Muscle layer of colon (tissue), 2 donors: ENCODE measurements at regions not wholly inside any gene's neighbourhood (a gene's known extent, or its start where the extent isn't known, plus 50 kb on each side); places are given as distances from the start of the nearest gene placed in this dataset.

ENCODE experiments used
- H3K27ac ChIP-seq: one replicate; pipeline ENCODE4 v1.7.0; 2013; ENCODE audit warnings: low read depth, mild to moderate bottlenecking, low read length, moderate library complexity
- H3K27me3 ChIP-seq, 2 donors: one replicate each; pipeline ENCODE4 v1.7.0; 2013; ENCODE audit warnings: low read length in 2 of 2, mild to moderate bottlenecking in 2 of 2; ENCODE audit not compliant: insufficient read depth in 2 of 2, control insufficient read depth in 1 of 2
- H3K36me3 ChIP-seq: one replicate; pipeline ENCODE4 v1.7.0; 2013; ENCODE audit warnings: mild to moderate bottlenecking, low read length; ENCODE audit not compliant: insufficient read depth
- H3K4me1 ChIP-seq: one replicate; pipeline ENCODE4 v1.7.0; 2013; ENCODE audit warnings: mild to moderate bottlenecking, low read length; ENCODE audit not compliant: insufficient read depth
- H3K4me3 ChIP-seq, 2 donors: one replicate each; pipeline ENCODE4 v1.7.0; 2013; ENCODE audit warnings: low read length in 2 of 2, low read depth in 1 of 2, mild to moderate bottlenecking in 1 of 2, moderate library complexity in 1 of 2
- H3K9ac ChIP-seq: one replicate; pipeline ENCODE4 v1.7.0; 2013; ENCODE audit warnings: low read length
- H3K9me3 ChIP-seq: one replicate; pipeline ENCODE4 v1.7.0; 2013; ENCODE audit warnings: mild to moderate bottlenecking, low read length
- donor health status: abdominal sarcoma.
- donor health status: Adenocarcinoma of cecum.

DNA sequence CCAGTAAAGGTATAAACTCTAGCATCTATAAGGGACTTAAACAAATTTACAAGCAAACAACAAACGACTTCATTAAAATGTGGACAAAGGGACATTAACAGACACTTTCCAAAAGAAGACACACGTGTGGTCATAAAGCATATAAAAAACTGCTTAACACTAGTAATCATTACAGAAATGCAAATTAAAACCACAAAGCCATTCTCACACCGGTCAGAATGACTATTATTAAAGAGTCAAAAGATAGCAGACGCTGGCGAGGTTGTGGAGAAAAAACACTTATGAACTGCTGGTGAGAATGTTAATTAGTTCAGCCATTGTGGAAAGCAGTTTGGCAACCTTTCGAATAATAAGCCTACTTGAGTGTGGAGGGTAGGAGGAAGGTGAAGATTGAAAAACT lies 217.1 kb upstream of the DLGAP1 start:
- Histone ChIP-seq H3K4me1 (no peaks in the 10 kb centered on the region), H3K9me3 (peaks cover 4% of the 10 kb centered on the region), H3K4me3 (no peak overlapping the region), H3K36me3 (no peaks in the 10 kb centered on the region), H3K27me3 (no peaks in the 10 kb centered on the region), H3K9ac (no peak overlapping the region), H3K27ac (no peak overlapping the region)

GRCh38 chr18:4658804-4659203 lies 203.7 kb upstream of the DLGAP1 start:
- Histone ChIP-seq H3K27ac (no peak overlapping the region), H3K27me3 (no peaks in the 10 kb centered on the region), H3K4me1 (no peaks in the 10 kb centered on the region), H3K9me3 (no peaks in the 10 kb centered on the region), H3K4me3 (no peak overlapping the region), H3K36me3 (no peaks in the 10 kb centered on the region), H3K9ac (no peak overlapping the region)

DNA sequence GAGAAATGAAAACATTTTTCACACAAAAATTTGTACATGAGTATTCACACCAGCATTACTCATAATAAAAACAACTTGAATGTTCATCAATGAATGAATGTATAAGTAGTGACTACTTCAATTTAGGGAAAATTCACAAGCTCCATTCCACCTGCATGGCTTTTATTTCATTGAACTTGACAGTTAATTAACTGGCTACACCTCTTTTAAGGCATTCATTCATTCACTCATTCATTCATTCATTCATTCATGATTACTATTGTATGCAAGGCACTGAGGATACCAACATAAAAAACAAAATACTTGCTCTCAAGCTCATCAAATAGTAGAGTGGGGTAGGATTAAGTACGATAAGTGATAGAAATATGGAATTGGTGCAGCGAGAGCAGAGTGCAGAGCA lies 198.3 kb upstream of the DLGAP1 start:
- Histone ChIP-seq H3K27me3 (no peaks in the 10 kb centered on the region), H3K9ac (no peak overlapping the region), H3K9me3 (no peaks in the 10 kb centered on the region), H3K4me1 (no peaks in the 10 kb centered on the region), H3K27ac (no peak overlapping the region), H3K4me3 (no peak overlapping the region), H3K36me3 (no peaks in the 10 kb centered on the region)

- H3K27me3 ChIP-seq, result no peaks in the 10 kb centered on the region
- H3K27ac ChIP-seq, result no peak overlapping the region
- no peak overlapping the region for H3K4me3 ChIP-seq
- no peaks in the 10 kb centered on the region for H3K36me3 ChIP-seq
- no peaks in the 10 kb centered on the region for H3K4me1 ChIP-seq
- H3K9me3 ChIP-seq, result no peaks in the 10 kb centered on the region
- H3K9ac ChIP-seq, result no peak overlapping the region
These were observed 186.8 kb upstream of the DLGAP1 start for GRCh38 chr18:4641771-4642368.

DNA sequence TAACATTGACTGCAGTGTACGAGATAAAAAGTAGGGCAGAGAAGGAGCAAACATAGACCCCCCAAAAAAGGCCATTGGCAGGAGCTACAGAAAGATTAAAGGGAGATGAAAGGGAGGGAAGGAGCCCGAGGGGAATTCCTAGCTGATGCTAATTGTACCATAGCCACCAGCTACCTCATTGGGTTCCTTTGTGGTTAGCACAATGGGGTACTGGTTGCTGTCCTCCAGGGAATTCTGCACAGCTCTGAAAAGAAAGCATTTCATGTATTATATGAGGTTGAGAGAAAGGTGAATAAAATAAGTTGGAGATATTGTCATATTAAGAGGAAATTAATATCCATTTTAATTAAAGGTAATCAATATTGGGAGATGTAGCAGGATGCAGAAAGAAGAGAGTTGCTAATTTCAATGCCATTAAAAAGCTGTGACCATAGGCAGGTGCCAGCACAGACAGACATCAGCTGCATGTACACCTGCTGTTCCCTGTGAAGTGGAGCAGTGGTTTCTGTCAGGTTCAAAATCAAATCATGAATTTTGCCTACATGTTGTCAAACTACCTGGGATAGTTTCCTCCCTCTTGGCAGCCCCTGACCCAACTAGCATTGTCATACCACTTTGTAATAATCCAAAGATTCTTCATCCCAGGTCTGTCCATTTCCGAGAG lies 185.4 kb upstream of the DLGAP1 start:
- H3K36me3 ChIP-seq, result no peaks in the 10 kb centered on the region
- H3K27ac ChIP-seq, result no peak overlapping the region
- H3K9me3 ChIP-seq, result no peaks in the 10 kb centered on the region
- no peaks in the 10 kb centered on the region for H3K4me1 ChIP-seq
- H3K27me3 ChIP-seq, result no peaks in the 10 kb centered on the region
- H3K4me3 ChIP-seq, result no peak overlapping the region
- no peak overlapping the region for H3K9ac ChIP-seq

DNA sequence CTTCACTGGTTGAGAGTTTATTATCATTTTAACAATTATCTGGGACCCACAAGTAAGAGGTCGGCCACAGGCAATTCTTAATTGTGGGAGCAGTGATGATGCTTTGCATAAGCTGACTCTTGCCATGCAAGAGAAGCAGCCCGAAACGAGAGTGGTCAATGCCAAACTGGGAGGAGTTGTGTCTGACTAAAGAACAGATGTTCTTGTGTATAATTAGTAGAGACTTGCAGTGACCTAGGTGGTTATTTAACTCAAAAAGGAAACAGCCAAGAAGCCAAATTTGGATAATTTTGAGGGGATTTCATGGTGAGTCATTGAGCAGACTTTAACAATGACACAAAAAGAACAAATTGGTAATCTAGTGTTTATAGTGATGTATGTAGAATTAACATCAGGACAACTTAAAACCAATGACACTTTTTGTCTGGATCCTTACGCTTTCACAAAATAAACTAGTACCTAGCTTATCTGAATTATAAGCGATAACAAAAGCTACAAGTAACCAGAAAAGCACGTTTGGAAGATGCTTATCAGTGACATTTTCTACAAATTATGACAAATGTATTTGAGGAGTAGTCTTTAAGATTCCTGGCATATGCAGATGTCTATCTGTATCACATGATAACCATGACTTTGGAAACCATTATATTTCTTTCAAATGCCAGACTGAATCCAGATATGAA lies 184.7 kb upstream of the DLGAP1 start:
- Histone ChIP-seq H3K4me1 (no peaks in the 10 kb centered on the region), H3K9ac (no peak overlapping the region), H3K36me3 (no peaks in the 10 kb centered on the region), H3K4me3 (no peak overlapping the region), H3K9me3 (no peaks in the 10 kb centered on the region), H3K27me3 (no peaks in the 10 kb centered on the region), H3K27ac (no peak overlapping the region)

GRCh38 chr18:4638680-4639079 lies 183.6 kb upstream of the DLGAP1 start:
- no peaks in the 10 kb centered on the region for H3K4me1 ChIP-seq
- no peaks in the 10 kb centered on the region for H3K9me3 ChIP-seq
- H3K9ac ChIP-seq, result no peak overlapping the region
- no peaks in the 10 kb centered on the region for H3K27me3 ChIP-seq
- H3K36me3 ChIP-seq, result no peaks in the 10 kb centered on the region
- H3K27ac ChIP-seq, result no peak overlapping the region
- H3K4me3 ChIP-seq, result no peak overlapping the region

DNA sequence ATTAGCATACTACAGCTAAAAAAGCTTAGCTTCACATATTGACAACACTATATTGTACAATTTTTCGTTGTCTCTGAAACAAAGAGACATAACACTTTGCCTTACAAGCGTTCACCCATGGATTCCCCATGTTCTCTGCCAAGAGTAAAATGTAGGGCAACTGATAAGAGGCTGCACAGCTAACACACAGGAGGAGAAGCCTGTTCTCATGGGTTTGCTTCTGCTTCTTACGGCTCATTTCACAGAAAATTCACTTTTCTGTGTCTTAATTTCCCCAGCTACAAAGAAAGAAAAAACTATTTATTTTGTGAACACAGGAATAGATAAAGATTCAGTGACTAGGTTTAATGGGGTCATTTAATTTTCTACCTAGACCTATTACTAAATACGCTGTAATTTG lies 182.8 kb upstream of the DLGAP1 start:
- Histone ChIP-seq H3K9ac (no peak overlapping the region), H3K4me3 (no peak overlapping the region), H3K4me1 (no peaks in the 10 kb centered on the region), H3K9me3 (no peaks in the 10 kb centered on the region), H3K27me3 (no peaks in the 10 kb centered on the region), H3K36me3 (no peaks in the 10 kb centered on the region), H3K27ac (no peak overlapping the region)

- Histone ChIP-seq H3K36me3 (no peaks in the 10 kb centered on the region), H3K9me3 (no peaks in the 10 kb centered on the region), H3K9ac (no peak overlapping the region), H3K4me3 (no peak overlapping the region), H3K4me1 (no peaks in the 10 kb centered on the region), H3K27me3 (no peaks in the 10 kb centered on the region), H3K27ac (no peak overlapping the region)
These were observed 181.9 kb upstream of the DLGAP1 start for GRCh38 chr18:4636967-4637366.

DNA sequence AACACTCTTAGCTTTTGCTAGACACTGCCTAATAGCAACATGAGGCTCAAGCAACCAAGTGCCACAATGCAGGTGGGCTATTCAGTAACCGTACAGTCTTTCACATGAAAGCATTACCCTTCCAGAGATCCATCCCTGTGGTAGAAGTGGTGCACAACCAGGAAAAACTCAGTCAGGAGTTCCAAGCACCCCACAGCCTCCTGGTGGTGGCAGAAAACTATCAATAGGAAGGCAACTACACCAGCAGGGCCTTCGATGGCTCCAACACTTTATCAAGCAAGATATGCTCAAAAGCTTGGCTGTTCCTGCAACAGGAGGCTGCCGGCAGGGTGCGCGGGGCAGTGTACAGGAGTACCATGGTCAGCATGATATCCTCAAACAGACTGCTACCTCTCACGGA lies 176.1 kb upstream of the DLGAP1 start:
- H3K9me3 ChIP-seq, result no peaks in the 10 kb centered on the region
- no peak overlapping the region for H3K4me3 ChIP-seq
- no peak overlapping the region for H3K9ac ChIP-seq
- H3K4me1 ChIP-seq, result no peaks in the 10 kb centered on the region
- no peaks in the 10 kb centered on the region for H3K36me3 ChIP-seq
- H3K27ac ChIP-seq, result no peak overlapping the region
- H3K27me3 ChIP-seq, result no peaks in the 10 kb centered on the region

GRCh38 chr18:4605212-4605611 lies 150.1 kb upstream of the DLGAP1 start:
- no peaks in the 10 kb centered on the region for H3K36me3 ChIP-seq
- H3K9me3 ChIP-seq, result no peaks in the 10 kb centered on the region
- no peak overlapping the region for H3K9ac ChIP-seq
- H3K27me3 ChIP-seq, result no peaks in the 10 kb centered on the region
- no peak overlapping the region for H3K27ac ChIP-seq
- no peaks in the 10 kb centered on the region for H3K4me1 ChIP-seq
- no peak overlapping the region for H3K4me3 ChIP-seq

GRCh38 chr18:4603955-4604354 lies 148.8 kb upstream of the DLGAP1 start:
- Histone ChIP-seq H3K4me3 (no peak overlapping the region), H3K27me3 (no peaks in the 10 kb centered on the region), H3K36me3 (no peaks in the 10 kb centered on the region), H3K9ac (no peak overlapping the region), H3K27ac (no peak overlapping the region), H3K9me3 (no peaks in the 10 kb centered on the region), H3K4me1 (no peaks in the 10 kb centered on the region)
